HG03139 (cell line): ENCODE measurements at regions not wholly inside any gene's neighbourhood (a gene's known extent, or its start where the extent isn't known, plus 50 kb on each side); places are given as distances from the start of the nearest gene placed in this dataset.

ENCODE experiments used
- ATAC-seq: cut with Tn5 transposase; IDR thresholded peaks from one replicate; pipeline ENCODE4 v1.9.1; 2021; ENCODE audit not compliant: unreplicated experiment

DNA sequence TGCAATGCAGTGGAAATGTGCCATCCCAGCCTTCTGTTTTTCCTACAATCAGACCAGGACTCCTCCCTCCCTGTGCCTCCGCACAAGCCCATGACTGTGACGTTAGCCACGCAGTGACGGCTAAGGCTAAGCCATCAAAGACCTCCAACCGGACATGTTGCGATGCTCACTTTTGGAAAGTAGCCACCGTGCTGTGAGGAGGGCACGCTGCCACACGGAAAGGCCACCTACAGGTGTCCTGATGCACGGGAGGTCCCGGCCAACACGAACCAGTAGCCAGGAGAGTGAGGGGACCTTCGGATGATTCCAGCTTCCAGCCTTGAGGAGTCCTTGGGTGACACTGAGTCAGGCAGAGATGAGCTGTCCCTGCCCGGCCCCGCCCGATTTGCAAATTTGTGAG lies 53.9 kb downstream of the FOXL1 start:
- no peak for ATAC-seq

DNA sequence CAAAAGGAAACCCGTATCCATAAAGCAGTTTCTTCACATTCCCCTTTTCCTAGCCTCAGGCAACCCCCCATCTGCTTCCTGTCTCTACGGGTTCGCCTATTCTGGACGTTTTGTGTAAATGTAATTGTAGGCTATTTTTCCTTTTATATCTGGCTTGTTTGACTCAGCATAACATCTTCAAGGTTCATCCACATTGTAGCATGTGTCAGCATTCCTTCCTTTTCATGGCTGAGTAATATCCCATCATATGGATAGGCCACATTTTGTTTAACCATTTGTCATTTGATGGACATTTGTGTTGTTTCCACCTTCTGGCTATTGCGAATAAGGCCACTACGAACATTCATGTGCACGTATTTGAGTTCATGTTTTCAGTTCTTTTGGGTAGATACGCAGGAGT lies 54.6 kb downstream of the FOXL1 start:
- ATAC-seq: no peak

DNA sequence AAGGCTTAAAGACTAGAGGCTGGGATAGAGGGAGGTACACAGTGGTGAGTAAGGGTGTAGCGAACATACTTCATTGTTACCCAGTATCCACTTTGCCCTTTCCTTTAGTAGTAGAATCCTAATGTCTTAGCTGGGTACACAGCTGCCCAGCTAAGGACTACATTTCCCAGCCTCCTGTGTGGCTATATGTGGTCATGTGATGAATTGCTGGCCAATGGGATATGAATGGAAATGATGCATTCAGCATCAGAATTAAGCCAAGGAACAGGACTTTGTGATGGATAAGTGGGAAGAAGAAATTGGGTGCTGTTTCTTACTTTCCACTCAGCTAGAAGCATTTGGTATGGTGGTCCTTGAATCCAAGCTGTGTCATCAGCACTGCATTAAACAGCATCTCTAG lies 55.9 kb downstream of the FOXL1 start:
- ATAC-seq: no peak

DNA sequence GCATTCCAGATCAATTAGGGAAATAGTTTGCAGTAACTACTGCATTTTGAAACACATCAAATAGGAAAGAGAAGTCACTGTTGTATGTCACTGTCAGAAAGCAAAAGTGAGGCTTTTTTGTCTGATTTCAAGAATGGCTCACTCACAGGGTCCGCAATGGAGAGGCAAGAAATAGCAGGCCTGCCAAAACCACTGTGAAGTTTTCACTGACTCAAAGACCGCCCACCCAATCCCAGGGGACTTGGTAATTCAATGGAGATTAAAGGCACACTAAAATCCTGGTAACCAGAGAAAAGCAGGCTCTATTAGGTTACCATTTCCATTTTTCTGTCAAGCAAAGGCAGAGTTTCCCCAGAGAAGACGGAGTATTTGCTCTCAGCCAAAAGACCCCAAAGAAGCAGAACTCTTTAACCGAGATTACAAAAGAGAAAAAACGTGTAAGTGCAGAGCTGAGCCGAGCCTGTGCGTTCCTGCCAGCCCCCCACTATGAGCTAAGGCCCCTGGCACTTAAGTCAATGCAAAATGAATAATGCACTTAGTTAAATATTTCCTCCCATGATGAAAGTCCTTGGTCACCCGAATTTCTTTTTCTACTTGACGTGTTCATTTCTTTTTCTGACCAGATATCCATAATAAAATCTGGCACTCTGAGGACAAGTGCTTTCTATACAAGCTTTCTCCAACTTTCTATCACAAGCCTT lies 57.0 kb downstream of the FOXL1 start:
- ATAC-seq: no peak

DNA sequence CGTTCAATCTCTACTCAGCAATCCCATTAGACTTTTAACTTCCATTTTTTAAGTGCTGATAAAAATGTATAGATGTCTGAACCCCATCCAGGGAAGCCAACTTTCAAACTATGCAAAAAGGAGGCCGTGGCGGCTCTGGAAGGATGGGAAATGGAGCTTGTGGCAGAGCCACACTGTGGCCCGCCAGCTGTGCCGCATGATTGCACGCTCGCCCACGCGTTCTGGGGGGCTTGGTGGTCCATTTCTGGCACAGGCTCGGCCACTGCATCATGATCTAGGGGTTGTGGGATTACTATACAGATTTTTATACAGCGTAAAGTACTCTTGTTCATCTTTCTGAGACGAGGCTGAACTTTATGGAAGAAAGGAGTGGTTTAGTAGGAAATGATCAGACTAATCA lies 57.6 kb downstream of the FOXL1 start:
- ATAC-seq: no peak

DNA sequence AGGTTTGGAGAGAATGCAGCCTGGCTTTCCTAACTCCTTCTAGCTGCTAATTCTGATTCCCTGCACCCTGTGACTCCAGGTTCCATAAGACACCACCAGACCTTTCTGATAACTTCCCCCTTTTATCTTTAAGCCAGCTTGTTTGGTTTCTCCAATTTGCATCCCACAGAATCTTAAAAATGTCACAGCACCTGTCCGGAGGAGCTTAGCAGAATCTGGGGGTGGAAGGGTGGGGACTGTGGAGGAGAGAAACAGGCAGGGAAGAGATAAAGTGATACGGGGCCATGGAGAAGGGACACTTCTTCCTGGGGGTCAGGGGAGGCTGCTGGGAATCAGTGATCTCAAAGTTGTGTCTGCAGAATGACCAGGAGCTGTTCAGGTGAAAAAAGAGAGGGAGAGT lies 59.4 kb downstream of the FOXL1 start:
- ATAC-seq: no peak

DNA sequence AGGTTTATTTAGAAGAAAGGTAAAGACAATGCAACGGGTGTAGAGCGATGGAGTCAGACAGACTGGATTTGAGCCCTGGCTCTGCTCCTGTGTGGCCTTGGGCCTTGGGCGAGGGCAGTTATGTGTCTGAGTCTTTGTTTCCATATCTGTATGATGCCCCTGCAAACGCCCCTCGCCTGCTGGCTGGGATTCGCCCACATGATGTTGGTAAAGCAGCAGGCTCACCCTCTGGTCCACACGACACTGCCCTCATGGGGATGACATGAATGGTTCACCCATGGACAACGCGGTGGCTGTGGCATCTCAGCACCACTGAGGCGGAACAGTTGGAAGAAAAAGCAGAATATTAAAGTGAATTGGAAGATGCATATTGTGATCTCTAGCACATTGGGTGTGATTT lies 60.3 kb downstream of the FOXL1 start:
- ATAC-seq: no peak

DNA sequence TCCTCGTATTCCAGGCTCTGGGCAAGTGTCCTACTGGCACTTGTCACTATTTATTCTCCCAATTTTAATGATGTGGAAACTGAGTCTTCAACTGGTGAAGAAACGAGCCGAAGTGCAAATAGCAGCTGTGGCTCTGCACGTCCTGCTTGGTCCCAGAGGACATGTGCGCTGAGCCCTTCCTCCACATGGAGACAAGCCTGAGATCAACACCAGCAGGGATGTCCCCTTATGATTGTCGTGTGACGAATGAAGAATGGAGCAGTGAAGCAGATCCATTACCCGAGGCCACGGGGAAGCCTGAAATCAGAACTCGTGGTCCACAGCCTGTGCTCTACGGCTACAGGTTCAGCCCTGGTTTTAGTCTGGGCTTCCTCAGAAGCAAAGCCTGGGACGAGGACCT lies 61.0 kb downstream of the FOXL1 start:
- no peak for ATAC-seq

DNA sequence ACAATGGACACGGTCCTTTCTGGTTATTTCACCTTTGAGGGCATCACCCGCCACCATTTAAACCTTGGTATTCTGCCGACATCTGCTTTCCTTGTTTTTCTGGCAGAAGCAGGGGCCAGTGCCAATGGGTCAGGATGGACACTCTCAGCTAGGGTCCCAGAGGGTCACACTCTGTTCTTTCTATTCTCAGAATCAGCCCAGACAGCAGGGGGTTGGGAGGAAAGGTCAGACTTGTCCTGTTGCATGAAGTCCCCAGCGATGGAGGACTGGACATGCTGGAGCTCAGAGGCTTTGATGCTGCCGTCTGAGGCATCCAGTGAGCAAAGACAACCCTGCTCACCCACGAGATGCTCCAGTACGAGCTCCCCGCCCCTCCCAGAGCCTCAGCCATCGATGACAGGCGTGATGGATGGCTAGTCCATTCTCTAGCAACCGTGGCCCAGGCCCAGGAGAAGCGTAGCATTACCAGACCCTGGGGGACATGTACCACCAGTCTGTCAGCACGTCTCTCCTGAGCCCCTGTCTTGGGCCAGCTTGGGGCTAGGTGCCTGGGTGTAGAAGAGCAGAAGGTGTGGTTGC lies 62.0 kb downstream of the FOXL1 start:
- no peak for ATAC-seq

DNA sequence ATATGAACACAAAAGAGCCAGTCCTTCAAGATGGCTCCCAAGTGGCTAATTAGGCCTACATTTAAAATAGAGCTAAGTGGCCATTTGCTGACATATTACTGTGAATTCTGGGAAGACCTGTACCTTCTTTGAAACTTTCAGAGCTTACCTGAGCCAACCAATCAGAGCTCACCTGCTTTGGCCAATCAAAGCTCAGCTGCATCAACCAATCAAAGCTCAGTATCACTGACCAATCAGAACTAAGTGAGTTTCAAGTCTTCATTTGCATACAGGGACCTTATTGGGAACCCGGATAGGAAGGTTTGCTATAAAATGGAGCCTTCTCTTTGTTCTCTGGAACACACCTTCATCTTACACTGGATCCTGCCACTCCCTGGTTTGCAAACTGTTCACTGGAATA lies 63.7 kb downstream of the FOXL1 start:
- no peak for ATAC-seq

DNA sequence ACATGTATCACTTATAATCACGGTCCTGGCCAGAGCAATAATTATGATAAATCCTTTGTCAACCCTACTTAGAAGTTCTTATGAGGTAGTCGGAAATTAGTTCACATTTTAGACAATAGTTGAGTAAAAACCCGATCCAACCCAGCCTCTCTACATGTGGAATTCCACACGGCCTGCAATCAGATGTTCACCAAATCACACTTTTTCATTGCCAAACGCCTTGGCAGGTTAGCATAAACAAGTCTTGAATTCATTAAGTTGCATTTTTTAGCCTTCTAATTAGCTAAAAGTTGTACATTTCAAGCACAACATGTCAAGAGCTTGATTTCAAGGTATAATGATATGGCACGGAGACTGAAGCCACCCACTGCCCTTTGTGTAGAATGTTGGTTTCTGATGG lies 65.3 kb downstream of the FOXL1 start:
- no peak for ATAC-seq

DNA sequence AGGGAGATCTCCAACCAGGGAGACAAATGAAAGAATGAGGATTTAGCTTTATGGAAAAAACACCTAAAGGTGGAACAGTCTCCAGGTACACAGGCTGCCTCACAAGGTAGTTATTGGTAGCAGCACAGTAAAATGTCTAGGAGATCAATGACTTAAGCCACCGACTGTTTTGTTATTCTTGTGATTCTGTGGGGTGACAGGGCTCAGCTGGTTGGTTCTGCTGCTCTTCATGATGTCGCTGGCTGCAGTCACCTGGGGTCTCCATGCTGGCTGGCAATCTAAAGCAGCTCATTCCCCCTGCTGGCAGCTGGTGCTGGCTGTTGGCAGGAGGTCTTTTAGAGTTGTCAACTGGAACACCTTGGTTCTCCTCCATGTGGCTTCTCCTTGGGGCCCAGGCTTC lies 69.2 kb downstream of the FOXL1 start:
- no peak for ATAC-seq

DNA sequence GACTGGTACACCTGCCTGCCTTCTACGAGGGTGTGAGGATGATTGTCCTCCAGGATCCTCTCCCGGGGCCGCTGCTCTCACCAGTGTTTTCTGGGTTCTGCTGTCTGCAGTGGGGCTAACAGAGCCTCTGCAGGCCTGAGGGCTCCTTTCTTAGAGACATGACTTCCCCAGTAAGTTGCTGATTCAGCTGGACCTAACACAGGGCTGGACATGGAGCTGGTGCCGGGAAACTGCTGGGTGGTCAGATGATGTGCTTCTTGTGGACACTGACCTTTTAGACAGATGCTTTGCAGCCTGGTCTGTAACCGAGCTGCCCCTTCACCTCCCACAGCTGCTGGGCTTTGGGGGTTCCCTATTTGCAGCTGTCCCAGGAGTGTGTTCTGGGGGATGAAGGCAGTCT lies 71.5 kb downstream of the FOXL1 start:
- no peak for ATAC-seq

DNA sequence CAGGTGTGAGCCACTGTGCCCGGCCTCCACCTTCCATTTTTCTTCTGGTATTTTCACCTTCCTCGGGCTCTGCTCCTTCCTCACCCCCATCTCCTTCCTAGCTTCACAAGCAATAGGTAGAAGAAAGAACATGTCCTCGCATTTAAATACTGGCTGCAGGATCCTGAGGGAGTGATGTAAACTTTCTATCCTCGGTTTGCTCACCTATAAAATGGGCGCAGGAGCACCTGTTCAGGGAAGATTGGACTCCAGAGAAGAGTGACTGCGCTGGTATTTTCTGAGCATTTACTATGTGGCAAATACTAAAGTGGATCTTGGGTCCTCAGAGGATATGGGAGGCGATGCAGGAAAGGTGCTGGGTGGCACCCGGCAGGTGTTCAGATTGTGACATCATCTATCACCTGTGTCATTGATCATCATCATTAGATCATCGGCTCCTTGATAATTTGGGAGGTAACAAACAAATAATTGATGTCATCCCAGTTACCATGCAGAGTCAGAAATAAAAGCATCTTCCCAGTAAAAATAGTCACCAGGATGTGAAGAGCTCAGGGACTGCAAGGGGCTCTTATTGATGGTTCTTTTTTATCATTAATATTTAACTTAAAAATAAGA lies 72.8 kb downstream of the FOXL1 start:
- no peak for ATAC-seq

DNA sequence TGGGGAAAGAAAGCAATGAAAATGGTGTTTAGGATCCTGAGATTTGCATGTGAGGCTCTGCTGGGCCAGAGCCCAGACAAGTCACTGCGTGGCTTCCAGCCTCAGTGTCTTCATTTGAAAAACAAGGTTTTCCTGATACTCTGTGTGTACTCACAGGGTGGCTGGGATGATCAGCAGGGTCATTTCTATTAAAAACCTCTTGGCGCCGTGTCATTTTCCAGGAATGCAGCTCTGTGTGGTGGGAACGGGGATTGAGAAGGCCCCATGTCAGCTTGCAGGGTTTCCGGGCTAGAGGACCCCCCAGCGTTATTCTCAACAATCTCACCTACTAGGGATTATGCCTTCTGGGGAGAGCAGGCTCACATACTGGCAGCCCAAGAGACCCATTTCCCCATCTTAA lies 73.5 kb downstream of the FOXL1 start:
- ATAC-seq: no peak

DNA sequence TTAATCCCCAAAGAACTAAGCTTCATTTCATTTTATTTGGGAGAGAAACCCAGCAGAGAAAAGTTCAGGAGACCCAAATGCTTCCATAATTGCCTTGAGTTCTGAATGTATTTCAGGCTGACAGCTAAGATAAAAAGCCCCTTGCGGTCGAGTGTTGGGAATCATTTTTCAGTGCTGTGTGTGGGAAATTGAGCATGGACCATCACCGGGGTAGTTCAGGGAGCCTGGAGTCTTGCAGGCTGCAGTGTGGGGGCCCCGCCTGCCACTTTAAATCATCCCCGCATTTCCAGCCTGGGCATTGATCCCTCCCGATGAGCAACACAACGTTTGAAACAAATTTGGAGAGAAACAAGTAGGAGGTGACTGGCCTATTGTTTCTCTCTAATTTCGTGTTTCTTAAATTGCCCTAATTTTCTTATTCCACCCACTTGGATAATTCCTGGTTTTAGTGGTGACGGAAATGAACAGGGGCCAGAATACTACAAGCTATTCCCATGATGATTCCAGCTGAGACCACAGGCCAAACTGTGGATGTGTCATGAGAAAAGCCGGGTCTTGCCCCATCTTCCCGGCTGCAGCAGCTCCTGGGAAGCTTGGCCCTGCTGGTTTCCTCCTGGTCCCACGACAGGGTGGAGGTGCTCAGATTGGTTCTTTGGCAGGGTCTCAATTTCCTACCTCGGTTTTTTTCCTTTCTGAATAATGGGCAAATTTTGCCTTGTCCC lies 75.1 kb downstream of the FOXL1 start:
- no peak for ATAC-seq

DNA sequence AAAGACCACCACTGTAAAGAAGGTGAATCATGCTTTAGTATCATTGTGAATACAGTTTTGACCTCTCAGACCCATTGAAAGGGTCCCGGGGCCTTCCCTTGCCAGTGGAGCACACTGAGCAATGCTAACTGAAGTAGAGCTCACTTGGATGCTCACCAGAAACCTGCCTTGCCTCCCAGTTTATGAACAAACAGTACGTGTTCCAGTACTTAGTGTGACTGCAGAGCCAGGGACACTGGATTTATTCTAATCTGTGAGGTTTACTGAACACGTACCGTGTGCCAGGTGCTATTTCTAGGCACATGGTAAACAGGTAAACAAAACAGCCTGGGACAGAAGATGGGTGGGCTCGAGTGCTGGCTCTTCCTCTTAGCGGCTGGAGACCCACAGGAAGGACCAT lies 79.6 kb downstream of the FOXL1 start:
- no peak for ATAC-seq

DNA sequence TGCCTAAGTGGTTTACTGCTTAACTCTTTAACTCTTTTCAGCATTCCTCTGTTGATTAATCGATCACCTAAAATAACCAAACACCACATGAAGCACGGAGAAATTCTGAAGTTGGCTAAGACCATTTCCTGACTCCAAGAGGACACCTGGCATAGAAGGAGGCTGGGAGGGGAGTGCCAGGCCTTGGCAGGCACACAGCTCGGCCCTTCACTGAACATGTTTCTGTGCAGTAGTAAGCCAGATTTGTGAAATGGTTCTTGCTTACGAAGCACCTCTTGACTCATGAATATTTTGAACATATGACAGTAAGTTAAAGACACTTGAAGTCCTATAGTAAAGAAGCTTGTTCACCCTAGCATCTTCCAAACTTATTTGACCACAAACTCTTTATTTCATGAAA lies 82.3 kb downstream of the FOXL1 start:
- no peak for ATAC-seq

DNA sequence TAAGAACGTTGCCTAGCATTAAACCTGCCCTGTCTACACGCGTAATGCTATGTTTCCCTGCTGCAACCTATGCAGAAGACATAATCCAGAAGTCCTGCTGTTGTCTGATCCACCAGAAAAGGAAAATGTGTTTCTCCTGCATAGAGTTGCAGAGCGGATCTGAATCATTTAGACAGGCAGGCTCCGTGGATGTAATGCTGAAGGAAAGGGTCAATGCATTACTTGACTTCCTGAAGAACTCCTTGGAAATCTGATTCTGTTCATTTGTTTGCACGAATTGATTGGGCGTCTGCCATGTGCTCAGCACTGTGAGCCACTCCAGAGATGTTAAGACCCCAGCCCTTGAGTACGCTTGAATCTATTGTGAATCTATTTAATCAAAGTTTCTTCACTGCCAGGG lies 83.4 kb downstream of the FOXL1 start:
- ATAC-seq: no peak

DNA sequence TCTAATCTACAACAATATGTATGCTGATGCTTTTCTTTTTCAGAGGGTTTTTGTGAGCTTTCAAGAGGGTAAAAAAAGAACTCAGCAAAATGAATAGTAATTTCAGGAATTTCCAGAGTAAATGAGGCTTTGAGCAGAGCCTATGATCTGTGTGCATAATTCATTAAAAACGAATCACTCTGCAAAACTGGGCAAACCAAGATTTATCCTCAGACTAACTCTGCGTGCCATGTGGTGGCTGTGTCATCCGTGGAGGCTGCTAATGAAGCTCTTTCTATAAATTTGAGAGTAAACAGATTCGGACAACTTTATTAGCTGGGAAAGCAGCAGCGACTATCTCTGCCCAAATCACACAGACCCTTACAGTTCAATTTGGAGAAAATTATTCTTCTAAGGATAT lies 83.8 kb downstream of the FOXL1 start:
- no peak for ATAC-seq

DNA sequence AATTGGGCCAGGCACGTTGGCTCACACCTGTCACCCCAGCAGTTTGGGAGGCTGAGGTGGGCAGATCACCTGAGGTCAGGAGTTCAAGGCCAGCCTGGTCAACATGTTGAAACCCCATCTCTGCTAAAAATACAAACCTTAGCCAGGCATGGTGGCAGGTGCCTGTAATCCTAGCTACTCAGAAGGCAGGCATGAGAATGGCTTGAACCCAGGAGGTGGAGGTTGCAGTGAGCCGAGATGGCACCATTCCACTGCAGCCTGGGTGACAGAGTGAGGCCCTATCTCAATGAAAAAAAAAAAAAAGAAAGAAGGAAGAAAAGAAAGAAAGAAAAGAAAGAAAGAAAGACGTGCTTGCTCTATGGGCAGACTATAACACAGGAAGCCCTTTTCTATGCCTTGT lies 84.4 kb downstream of the FOXL1 start:
- ATAC-seq: no peak
